ENCODE measurements at regions not wholly inside any gene's neighbourhood (a gene's known extent, or its start where the extent isn't known, plus 50 kb on each side); places are given as distances from the start of the nearest gene placed in this dataset.
"Not testable (repeated sequence)": the region's sequence is repeated elsewhere in the genome, so short reads cannot be mapped to it uniquely, and the experiment has no call there.

DNA sequence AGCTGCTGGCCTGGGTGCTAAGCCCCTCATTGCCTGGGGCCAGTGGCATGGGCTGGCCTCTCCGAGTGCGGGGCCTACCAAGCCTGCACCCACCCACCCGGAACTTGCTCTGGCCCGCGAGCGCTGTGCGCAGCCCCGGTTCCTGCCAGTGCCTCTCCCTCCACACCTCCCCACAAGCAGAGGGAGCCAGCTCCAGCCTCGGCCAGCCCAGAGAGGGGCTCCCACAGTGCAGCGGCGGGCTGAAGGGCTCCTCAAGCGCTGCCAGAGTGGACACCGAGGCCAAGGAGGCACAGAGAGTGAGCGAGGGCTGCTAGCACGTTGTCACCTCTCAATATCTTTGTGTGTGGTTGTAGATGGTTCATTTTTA, 74.8 kb upstream of the ATP1A1 start:
- TF ChIP-seq, protein P1, sequence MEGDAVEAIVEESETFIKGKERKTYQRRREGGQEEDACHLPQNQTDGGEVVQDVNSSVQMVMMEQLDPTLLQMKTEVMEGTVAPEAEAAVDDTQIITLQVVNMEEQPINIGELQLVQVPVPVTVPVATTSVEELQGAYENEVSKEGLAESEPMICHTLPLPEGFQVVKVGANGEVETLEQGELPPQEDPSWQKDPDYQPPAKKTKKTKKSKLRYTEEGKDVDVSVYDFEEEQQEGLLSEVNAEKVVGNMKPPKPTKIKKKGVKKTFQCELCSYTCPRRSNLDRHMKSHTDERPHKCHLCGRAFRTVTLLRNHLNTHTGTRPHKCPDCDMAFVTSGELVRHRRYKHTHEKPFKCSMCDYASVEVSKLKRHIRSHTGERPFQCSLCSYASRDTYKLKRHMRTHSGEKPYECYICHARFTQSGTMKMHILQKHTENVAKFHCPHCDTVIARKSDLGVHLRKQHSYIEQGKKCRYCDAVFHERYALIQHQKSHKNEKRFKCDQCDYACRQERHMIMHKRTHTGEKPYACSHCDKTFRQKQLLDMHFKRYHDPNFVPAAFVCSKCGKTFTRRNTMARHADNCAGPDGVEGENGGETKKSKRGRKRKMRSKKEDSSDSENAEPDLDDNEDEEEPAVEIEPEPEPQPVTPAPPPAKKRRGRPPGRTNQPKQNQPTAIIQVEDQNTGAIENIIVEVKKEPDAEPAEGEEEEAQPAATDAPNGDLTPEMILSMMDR (IDR thresholded peaks at IDR 0.05), result not testable (repeated sequence)
- not testable (repeated sequence) for TF ChIP-seq POLR2A (IDR thresholded peaks at IDR 0.05)

Data from breast epithelium (tissue), 3 donors.